ENCODE measurements at regions not wholly inside any gene's neighbourhood (a gene's known extent, or its start where the extent isn't known, plus 50 kb on each side); places are given as distances from the start of the nearest gene placed in this dataset.

DNA sequence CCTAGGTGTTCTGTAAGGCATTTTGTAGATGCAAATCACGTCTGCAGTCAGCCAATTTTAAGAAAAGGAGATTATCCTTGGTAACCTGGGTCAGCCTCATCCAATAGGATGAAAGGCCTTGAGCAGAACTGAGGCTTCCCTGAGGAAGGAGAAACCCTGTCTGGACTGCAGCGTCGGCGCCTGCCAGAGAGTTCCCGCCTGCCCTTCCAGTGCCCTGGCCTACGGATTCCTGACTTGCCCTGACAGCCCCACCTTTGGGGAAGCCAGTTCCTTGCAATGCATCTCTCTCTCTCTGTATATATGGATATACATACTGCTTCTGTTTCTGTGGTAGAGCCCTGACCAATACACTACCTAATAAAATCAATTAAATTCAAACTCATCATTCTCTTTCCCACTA is 66.2 kb upstream of the RUFY1 start:
- no peaks in the 10 kb centered on the region for H3K27me3 ChIP-seq (ENCODE audit: insufficient read depth)
- DNase-seq: no peak
- no peaks in the 10 kb centered on the region for H3K9me2 ChIP-seq
- ChIA-PET POLR2A (no interaction called here), CTCF (no interaction called here)
- H3F3A ChIP-seq (replicated peaks; ENCODE audit: insufficient read depth): no peaks in the 10 kb centered on the region
- no peaks in the 10 kb centered on the region for H3K9me3 ChIP-seq
- H3K79me2 ChIP-seq (ENCODE audit: insufficient read depth): no peaks in the 10 kb centered on the region
- H2AFZ ChIP-seq (ENCODE audit: low read depth): no peak overlapping the region
- no peak overlapping the region for H3K27ac ChIP-seq (ENCODE audit: low read depth in 2 of 2, low read length in 1 of 2)
- H3K4me3 ChIP-seq (ENCODE audit: low read depth in 2 of 2, low read length in 1 of 2): no peak overlapping the region
- peaks cover 0 to 28% of the 10 kb centered on the region in 2 experiments; a peak in 1 of 4 replicates for H3K4me1 ChIP-seq (ENCODE audit: control insufficient read depth in 1 of 2, insufficient read depth in 2 of 2, low read depth in 1 of 2, low read length in 1 of 2)
- no peaks in the 10 kb centered on the region for H3K36me3 ChIP-seq (replicated peaks in 1 of 2; ENCODE audit: control insufficient read depth in 1 of 2, insufficient read depth in 2 of 2, low read length in 1 of 2)
- no peaks in the 10 kb centered on the region for H4K20me1 ChIP-seq (ENCODE audit: insufficient read depth)
- no peak overlapping the region for H3K9ac ChIP-seq
- no peak overlapping the region for H3K4me2 ChIP-seq
- TF ChIP-seq NRF1 (IDR thresholded peaks at IDR 0.05; ENCODE audit: low read depth, low read length) (no peak), RFX5 (IDR thresholded peaks at IDR 0.05; ENCODE audit: low read length) (no peak), EP300 (IDR thresholded peaks at IDR 0.05; ENCODE audit: borderline replicate concordance in 1 of 2, low read depth in 1 of 2, low read length in 1 of 2) (no peak), TCF12 (IDR thresholded peaks at IDR 0.05) (no peak), MEF2A (IDR thresholded peaks at IDR 0.05; ENCODE audit: borderline replicate concordance, low read depth) (no peak), FOXM1 (IDR thresholded peaks at IDR 0.05; ENCODE audit: low read depth) (no peak), POLR2AphosphoS5 (IDR thresholded peaks at IDR 0.05; ENCODE audit: low read depth, low read length) (no peak)
- TF ChIP-seq, protein P1, sequence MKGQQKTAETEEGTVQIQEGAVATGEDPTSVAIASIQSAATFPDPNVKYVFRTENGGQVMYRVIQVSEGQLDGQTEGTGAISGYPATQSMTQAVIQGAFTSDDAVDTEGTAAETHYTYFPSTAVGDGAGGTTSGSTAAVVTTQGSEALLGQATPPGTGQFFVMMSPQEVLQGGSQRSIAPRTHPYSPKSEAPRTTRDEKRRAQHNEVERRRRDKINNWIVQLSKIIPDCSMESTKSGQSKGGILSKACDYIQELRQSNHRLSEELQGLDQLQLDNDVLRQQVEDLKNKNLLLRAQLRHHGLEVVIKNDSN (IDR thresholded peaks at IDR 0.05; ENCODE audit: borderline replicate concordance, low read depth): no peak
- 39% methylated on average over 6 of the region's 6 CpGs for WGBS (ENCODE audit: low lambda C conversion rate)

DNA sequence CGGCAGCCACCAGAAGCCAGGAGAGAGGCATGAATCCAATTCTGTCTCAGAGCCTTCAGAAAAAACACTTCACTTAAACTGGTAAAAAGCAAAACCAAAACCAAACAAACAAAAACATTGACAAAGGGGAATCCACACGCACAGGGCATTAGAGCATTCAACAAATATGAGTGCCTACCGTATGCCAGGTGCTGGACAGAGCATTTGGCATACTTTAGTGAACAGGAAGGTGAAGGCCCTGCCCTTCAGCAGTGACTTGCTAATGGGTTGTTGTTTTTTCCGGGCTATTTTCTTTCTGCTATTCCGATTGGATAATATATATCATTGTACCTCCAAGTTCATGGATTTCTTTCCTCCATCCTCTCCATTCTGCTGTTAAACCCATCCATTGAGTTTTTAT is 71.7 kb upstream of the RUFY1 start:
- no peak overlapping the region for H2AFZ ChIP-seq (ENCODE audit: low read depth)
- no peaks in the 10 kb centered on the region for H3K36me3 ChIP-seq (replicated peaks in 1 of 2; ENCODE audit: control insufficient read depth in 1 of 2, insufficient read depth in 2 of 2, low read length in 1 of 2)
- no peaks in the 10 kb centered on the region for H3K27me3 ChIP-seq (ENCODE audit: insufficient read depth)
- no peak for TF ChIP-seq MEF2A (IDR thresholded peaks at IDR 0.05; ENCODE audit: borderline replicate concordance, low read depth)
- WGBS (ENCODE audit: low lambda C conversion rate): 57% methylated on average over 5 of the region's 5 CpGs
- H3K4me3 ChIP-seq (ENCODE audit: low read depth in 2 of 2, low read length in 1 of 2): no peak overlapping the region
- ChIA-PET POLR2A (no interaction called here), CTCF (interaction anchor here (1.0 to 1.5 kb wide), 2 partner anchors 15 to 324 kb away, joined by 3 to 6 read pairs; no protein-coding TSS in a partner anchor)
- no peaks in the 10 kb centered on the region for H3K79me2 ChIP-seq (ENCODE audit: insufficient read depth)
- no peaks in the 10 kb centered on the region; a peak in 1 of 4 replicates for H3K4me1 ChIP-seq (ENCODE audit: control insufficient read depth in 1 of 2, insufficient read depth in 2 of 2, low read depth in 1 of 2, low read length in 1 of 2)
- H3K4me2 ChIP-seq: no peak overlapping the region
- H3K9me3 ChIP-seq: no peaks in the 10 kb centered on the region
- no peaks in the 10 kb centered on the region for H4K20me1 ChIP-seq (ENCODE audit: insufficient read depth)
- no peaks in the 10 kb centered on the region for H3K9me2 ChIP-seq
- H3K27ac ChIP-seq (ENCODE audit: low read depth in 2 of 2, low read length in 1 of 2): no peak overlapping the region
- no peaks in the 10 kb centered on the region for H3F3A ChIP-seq (replicated peaks; ENCODE audit: insufficient read depth)
- no peak for DNase-seq
- H3K9ac ChIP-seq: no peak overlapping the region

DNA sequence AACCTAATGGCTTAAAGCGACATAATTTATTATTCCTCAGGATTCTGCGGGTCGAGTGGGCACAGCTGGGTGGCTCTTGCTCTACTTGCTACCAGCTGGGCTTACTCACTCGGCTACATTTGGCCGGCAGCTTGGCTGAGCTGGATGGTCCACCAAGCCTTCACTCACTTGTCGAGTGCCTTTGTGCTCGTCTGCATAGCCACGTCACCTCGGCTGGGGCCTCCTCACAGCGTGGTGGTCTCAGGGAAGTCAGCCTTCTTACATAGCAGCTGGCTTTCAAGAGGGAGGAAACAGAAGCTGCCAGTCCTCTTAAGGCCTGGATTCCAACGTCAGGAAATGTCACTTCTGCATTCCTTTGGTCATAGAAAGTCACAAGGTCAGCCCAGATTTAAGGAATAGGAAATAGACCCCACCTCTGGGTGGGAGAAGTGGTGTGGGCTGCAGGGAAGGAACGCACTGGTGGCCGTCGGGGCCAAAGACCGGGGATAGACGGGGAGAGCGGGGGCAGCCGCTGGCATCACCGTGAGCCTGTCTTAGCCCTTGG is 75.1 kb upstream of the RUFY1 start:
- no peak overlapping the region for H3K4me2 ChIP-seq
- ChIA-PET POLR2A (no interaction called here), CTCF (interaction anchor here (1.0 to 2.3 kb wide), 2 partner anchors 18 to 308 kb away, joined by 3 to 6 read pairs; no protein-coding TSS in a partner anchor)
- H3K9me2 ChIP-seq: no peaks in the 10 kb centered on the region
- H4K20me1 ChIP-seq (ENCODE audit: insufficient read depth): no peaks in the 10 kb centered on the region
- no peak overlapping the region for H2AFZ ChIP-seq (ENCODE audit: low read depth)
- no peaks in the 10 kb centered on the region for H3F3A ChIP-seq (replicated peaks; ENCODE audit: insufficient read depth)
- no peaks in the 10 kb centered on the region for H3K27me3 ChIP-seq (ENCODE audit: insufficient read depth)
- H3K79me2 ChIP-seq (ENCODE audit: insufficient read depth): no peaks in the 10 kb centered on the region
- H3K4me1 ChIP-seq (ENCODE audit: control insufficient read depth in 1 of 2, insufficient read depth in 2 of 2, low read depth in 1 of 2, low read length in 1 of 2): no peaks in the 10 kb centered on the region; a peak in 1 of 4 replicates
- DNase-seq: no peak
- H3K27ac ChIP-seq (ENCODE audit: low read depth in 2 of 2, low read length in 1 of 2): no peak overlapping the region
- no peaks in the 10 kb centered on the region for H3K36me3 ChIP-seq (replicated peaks in 1 of 2; ENCODE audit: control insufficient read depth in 1 of 2, insufficient read depth in 2 of 2, low read length in 1 of 2)
- H3K4me3 ChIP-seq (ENCODE audit: low read depth in 2 of 2, low read length in 1 of 2): no peak overlapping the region
- H3K9ac ChIP-seq: no peak overlapping the region
- no peak for TF ChIP-seq SMC3 (IDR thresholded peaks at IDR 0.05; ENCODE audit: low read depth, low read length)
- TF ChIP-seq, protein P2, sequence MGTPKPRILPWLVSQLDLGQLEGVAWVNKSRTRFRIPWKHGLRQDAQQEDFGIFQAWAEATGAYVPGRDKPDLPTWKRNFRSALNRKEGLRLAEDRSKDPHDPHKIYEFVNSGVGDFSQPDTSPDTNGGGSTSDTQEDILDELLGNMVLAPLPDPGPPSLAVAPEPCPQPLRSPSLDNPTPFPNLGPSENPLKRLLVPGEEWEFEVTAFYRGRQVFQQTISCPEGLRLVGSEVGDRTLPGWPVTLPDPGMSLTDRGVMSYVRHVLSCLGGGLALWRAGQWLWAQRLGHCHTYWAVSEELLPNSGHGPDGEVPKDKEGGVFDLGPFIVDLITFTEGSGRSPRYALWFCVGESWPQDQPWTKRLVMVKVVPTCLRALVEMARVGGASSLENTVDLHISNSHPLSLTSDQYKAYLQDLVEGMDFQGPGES (IDR thresholded peaks at IDR 0.05; ENCODE audit: low read depth, low read length): no peak
- no peak for TF ChIP-seq JUND (IDR thresholded peaks at IDR 0.05)
- TF ChIP-seq FOSL2 (IDR thresholded peaks at IDR 0.05; ENCODE audit: borderline replicate concordance, low read depth): no peak
- TF ChIP-seq GATA2 (CRISPR knock-in tag; IDR thresholded peaks at IDR 0.05): no peak
- no peak for TF ChIP-seq NFIC (IDR thresholded peaks at IDR 0.05; ENCODE audit: borderline replicate concordance)
- TF ChIP-seq CHD2 (IDR thresholded peaks at IDR 0.05; ENCODE audit: low read length, partially characterized antibody): no peak
- TF ChIP-seq POLR2AphosphoS5 (IDR thresholded peaks at IDR 0.05; ENCODE audit: low read depth, low read length): no peak
- WGBS (ENCODE audit: low lambda C conversion rate): 57% methylated on average over 19 of the region's 19 CpGs
- H3K9me3 ChIP-seq: no peaks in the 10 kb centered on the region

All from SK-N-SH (cell line).